Uterus (tissue), 2 donors: ENCODE measurements at regions not wholly inside any gene's neighbourhood (a gene's known extent, or its start where the extent isn't known, plus 50 kb on each side); places are given as distances from the start of the nearest gene placed in this dataset.

Experiments
- CTCF ChIP-seq, 4 experiments: fragments of 200-600 bp in 2 of 4; fragments of 450-650 bp in 2 of 4; sonication (generic) in 2 of 4; IDR thresholded peaks; one replicate each; pipeline ENCODE4 v1.5.1; 2016 to 2019; ENCODE audit warnings: antibody characterized with exemption in 4 of 4, mild to moderate bottlenecking in 2 of 4, moderate library complexity in 1 of 4
- POLR2A ChIP-seq, 2 donors: fragments of 450-650 bp; IDR thresholded peaks; one replicate each; pipeline ENCODE4 v1.6.1; 2016; ENCODE audit warnings: antibody characterized with exemption in 2 of 2, mild to moderate bottlenecking in 1 of 2, moderate library complexity in 1 of 2

- TF ChIP-seq CTCF (IDR thresholded peaks at IDR 0.05) (no peak), POLR2A (IDR thresholded peaks at IDR 0.05) (no peak)
Observed at GRCh38 chr2:134097740-134098139, 156.1 kb upstream of the MGAT5 start.
